ENCODE measurements at regions not wholly inside any gene's neighbourhood (a gene's known extent, or its start where the extent isn't known, plus 50 kb on each side); places are given as distances from the start of the nearest gene placed in this dataset.
A peak's percentile ranks its signal among the peaks of the same experiment; 100 is the strongest.

- H3K9ac ChIP-seq (ENCODE audit: low read depth in 2 of 2, low read length in 2 of 2): no peak overlapping the region
- H3K9me3 ChIP-seq: no peaks in the 10 kb centered on the region
- no peaks in the 10 kb centered on the region for H3K4me1 ChIP-seq
- no peak overlapping the region for H3K4me3 ChIP-seq
- no peaks in the 10 kb centered on the region for H3K36me3 ChIP-seq
- H3K27me3 ChIP-seq: no peaks in the 10 kb centered on the region
- TF ChIP-seq CTCF (IDR thresholded peaks at IDR 0.05): no peak
- DNase-seq: no peak
- no peak overlapping the region for H3K27ac ChIP-seq
- intact Hi-C loops (cut with DNase I): no loop called here
Measured at GRCh38 chr4:147049946-147050345, 104.3 kb upstream of the TTC29 start.

GRCh38 chr4:147050356-147050765 lies 104.7 kb upstream of the TTC29 start:
- Histone ChIP-seq H3K9ac (ENCODE audit: low read depth in 2 of 2, low read length in 2 of 2) (no peak overlapping the region), H3K4me3 (no peak overlapping the region), H3K9me3 (no peaks in the 10 kb centered on the region), H3K4me1 (no peaks in the 10 kb centered on the region), H3K27me3 (no peaks in the 10 kb centered on the region), H3K27ac (no peak overlapping the region), H3K36me3 (no peaks in the 10 kb centered on the region)
- intact Hi-C loops (cut with DNase I): no loop called here
- DNase-seq: no peak
- TF ChIP-seq CTCF (IDR thresholded peaks at IDR 0.05): no peak

- Histone ChIP-seq H3K9ac (ENCODE audit: low read depth in 2 of 2, low read length in 2 of 2) (no peak overlapping the region), H3K4me3 (no peak overlapping the region), H3K27me3 (no peaks in the 10 kb centered on the region), H3K27ac (no peak overlapping the region), H3K36me3 (no peaks in the 10 kb centered on the region), H3K9me3 (no peaks in the 10 kb centered on the region), H3K4me1 (no peaks in the 10 kb centered on the region)
- DNase-seq: no peak
- TF ChIP-seq CTCF (IDR thresholded peaks at IDR 0.05): no peak
- intact Hi-C loops (cut with DNase I): no loop called here
Measured at GRCh38 chr4:147052361-147052760, 106.7 kb upstream of the TTC29 start.

GRCh38 chr4:147054228-147054872 lies 108.7 kb upstream of the TTC29 start:
- H3K4me1 ChIP-seq: no peaks in the 10 kb centered on the region
- no peak for TF ChIP-seq CTCF (IDR thresholded peaks at IDR 0.05)
- H3K4me3 ChIP-seq: no peak overlapping the region
- no peak overlapping the region for H3K9ac ChIP-seq (ENCODE audit: low read depth in 2 of 2, low read length in 2 of 2)
- intact Hi-C loops (cut with DNase I): no loop called here
- no peak overlapping the region for H3K27ac ChIP-seq
- DNase-seq: no peak
- H3K27me3 ChIP-seq: no peaks in the 10 kb centered on the region
- no peaks in the 10 kb centered on the region for H3K36me3 ChIP-seq
- no peaks in the 10 kb centered on the region for H3K9me3 ChIP-seq

- no peak overlapping the region for H3K27ac ChIP-seq
- TF ChIP-seq CTCF (IDR thresholded peaks at IDR 0.05): no peak
- no peak overlapping the region for H3K9ac ChIP-seq (ENCODE audit: low read depth in 2 of 2, low read length in 2 of 2)
- DNase-seq: no peak
- intact Hi-C loops (cut with DNase I): no loop called here
- H3K9me3 ChIP-seq: no peaks in the 10 kb centered on the region
- H3K4me3 ChIP-seq: peak overlapping the region; percentile 17
- no peaks in the 10 kb centered on the region for H3K36me3 ChIP-seq
- no peaks in the 10 kb centered on the region for H3K27me3 ChIP-seq
- no peaks in the 10 kb centered on the region for H3K4me1 ChIP-seq
Measured at GRCh38 chr4:147056940-147057610, 111.4 kb upstream of the TTC29 start.

All from colonic mucosa (tissue), 4 donors.